NCI-H82 (cell line): ENCODE measurements at regions not wholly inside any gene's neighbourhood (a gene's known extent, or its start where the extent isn't known, plus 50 kb on each side); places are given as distances from the start of the nearest gene placed in this dataset.
A peak's percentile ranks its signal among the peaks of the same experiment; 100 is the strongest.
"Not testable (repeated sequence)": the region's sequence is repeated elsewhere in the genome, so short reads cannot be mapped to it uniquely, and the experiment has no call there.

Experiments used
- DNase-seq: peaks from one replicate; lab custom pipeline; 2025; lab: John Stamatoyannopoulos, UW

DNA sequence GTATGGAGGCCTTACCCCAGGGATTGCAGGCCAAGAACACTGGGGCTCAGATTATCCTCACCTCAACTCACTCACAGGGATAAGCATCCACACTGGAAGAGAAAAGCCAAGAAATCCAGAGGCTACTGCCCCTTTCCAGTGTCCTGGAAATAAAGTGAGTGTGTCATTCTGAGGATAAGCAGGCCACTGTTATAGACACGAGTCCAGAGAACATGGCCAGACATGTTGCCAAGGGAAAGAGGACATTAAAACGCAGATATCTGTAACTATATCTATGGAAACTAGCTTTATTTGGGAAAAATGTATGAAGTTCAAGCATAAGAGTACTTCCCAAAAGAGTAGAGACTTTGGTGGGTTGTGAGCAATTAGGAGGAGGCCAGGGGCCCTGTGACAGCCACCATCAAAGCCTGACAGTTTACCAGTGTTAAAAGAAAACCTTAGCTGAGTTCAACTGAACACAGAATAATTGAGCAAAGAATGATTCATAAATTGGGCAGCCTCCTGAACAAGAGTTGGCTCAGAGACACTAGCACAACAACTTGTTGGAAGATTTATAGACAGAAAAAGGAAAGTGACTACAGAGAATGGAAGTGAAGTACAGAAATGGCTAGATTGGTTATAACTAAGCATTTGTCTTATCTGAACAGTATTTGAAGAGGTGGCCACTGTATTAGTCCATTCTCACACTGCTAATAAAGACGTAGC is 1222.2 kb downstream of the STIM2 start:
- DNase-seq, result no peak

DNA sequence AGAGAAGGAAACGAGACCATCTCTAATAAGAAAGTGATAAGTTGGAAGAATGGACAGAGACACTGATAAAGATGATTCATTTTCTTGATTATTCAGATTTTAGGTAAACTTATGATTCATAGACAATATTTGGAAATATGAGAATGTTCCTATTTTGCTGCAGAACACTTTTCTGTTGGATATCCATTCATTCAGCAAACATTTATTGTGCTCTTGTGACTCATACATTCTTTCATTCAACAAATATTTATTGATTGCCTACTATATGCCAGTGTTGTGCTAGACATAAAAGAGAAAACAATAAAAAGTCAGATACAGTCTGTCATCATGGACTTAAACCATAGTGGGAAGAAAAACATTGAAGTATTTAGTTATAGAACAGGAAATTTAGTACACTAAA is 1232.0 kb downstream of the STIM2 start:
- no peak for DNase-seq

DNA sequence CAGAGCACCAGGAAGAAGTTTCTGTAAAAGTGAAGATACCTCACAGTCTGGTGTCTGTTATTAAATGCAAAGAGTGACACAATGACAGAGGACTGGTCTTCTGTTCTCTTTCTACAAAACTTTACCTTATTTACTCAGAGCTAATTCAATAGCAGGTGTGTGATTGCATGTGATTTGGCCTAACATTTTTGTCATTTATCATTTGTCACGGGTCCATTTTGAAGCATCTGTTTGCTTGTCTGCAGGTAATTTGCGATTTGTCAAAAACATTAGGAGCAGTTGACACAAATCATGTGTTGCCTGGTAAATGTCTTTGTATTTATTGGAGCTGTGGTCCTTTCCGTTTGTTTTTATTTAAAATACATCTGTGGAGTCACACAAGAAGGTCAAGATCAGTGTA is 1232.4 kb downstream of the STIM2 start:
- DNase-seq, result no peak

DNA sequence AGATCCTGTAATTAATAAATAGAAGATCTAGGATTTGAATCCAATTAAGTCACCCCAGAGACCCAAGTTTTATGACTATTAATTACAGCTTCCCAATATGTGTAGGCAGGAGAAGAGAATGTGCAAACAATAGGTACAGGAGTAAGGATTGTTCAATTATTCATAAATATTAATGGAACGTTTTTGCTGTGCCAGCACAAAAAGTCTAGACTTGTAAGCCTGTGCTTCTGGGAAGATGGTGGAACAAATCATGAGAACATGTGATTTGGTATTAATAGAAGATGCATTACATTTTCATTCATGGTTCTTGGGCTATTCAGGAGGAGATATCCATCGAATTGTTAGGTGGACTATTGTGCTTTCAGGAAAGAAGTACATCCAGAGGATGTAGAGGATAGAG is 1240.9 kb downstream of the STIM2 start:
- no peak for DNase-seq

DNA sequence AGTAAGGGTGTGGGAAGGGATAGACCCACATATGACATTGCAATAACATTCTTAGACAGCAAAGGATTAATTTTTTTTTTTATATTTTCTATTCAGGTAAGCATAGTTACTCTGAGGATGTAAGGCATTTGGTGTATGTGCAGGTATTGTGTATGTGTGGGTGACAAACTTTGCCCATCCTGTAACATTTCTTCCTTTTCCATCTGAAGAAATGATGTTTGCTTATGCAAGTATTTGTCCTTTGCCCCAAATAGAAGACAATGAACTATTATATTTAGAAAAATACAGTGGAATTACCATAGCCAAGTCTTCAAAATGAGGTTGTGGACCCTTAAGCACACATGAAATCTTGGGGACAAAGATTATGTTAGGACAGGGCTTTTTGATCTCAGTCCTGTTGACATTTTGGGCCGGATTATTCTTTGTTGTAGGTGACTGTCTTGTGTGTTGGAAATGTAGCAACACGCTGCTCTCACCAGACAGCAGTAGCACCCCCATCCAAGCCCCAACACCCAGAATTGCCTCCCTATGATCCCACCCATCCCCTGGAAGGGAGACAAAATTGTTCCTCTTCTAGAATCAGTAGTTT is 1244.7 kb downstream of the STIM2 start:
- DNase-seq, result no peak

DNA sequence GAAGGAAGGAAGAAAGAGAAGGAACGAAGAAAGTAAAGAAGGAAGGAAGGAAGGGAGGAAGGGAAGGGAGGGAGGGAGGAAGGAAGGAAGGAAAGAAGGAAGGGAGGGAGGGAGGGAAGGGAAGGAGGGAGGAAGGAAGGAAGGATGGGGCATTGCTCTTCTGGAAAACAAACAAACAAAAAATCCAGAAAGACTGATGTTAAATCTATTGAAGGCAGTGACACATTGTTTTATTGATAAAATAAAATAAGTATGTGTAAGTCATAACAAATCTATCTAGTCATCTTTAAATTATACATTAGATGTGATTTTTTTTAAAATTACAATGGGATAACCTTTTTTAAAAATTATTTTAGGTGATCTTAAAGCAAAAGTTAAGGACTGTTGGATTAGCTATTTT is 1245.5 kb downstream of the STIM2 start:
- no peak for DNase-seq

DNA sequence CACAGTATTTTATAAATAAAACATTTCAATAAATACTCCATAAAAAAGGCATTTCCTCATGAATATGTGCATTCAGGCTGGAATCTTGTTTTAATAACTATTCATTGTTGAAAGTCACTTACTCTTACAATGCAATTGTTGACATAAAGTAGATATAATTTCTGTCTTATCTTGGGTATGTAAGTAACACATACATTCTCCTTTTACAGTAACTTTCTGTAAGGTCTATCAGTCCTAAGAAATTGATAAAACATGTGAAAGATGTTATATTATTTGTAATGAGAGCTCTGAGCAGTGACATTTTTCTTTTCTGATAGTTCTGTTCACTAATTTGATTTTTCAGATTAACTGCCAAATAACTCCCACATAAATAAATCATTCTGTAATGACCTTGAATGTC is 1249.2 kb downstream of the STIM2 start:
- DNase-seq, result no peak

DNA sequence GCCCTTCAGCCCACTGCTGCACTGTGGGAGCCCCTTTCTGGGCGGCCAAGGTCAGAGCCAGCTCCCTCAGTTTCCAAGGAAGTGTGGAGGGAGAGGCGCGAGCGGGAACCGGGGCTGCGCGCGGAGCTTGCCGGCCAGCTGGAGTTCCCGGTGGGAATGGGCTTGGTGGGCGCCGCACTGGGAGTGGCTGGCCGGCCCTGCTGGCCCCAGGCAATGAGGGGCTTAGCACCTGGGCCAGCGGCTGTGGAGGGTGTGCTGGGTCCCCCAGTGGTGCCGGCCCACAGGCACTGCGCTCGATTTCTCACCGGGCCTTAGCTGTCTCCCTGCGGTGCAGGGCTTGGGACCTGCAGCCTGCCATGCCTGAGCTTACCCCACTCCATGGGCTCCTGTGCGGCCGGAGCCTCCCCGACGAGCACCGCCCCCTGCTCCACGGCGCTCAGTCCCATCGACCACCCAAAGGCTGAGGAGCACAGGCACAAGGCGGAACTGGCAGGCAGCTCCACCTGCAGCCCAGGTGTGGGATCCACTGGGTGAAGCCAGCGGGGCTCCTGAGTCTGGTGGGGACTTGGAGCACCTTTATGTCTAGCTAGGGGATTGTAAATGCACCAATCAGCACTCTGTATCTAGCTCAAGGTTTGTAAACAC is 1252.2 kb downstream of the STIM2 start:
- DNase-seq, result not testable (repeated sequence)

DNA sequence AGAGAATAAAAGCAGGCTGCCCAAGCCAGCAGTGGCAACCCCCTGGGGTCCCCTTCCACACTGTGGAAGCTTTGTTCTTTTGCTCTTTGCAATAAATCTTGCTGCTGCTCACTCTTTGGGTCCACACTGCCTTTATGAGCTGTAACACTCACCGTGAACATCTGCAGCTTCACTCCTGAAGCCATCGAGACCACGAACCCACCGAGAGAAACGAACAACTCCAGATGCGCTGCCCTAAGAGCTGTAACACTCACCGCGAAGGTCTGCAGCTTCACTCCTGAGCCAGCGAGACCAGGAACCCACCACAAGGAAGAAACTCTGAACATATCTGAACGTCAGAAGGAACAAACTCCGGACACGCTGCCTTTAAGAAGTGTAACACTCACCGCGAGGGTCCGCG is 1252.9 kb downstream of the STIM2 start:
- not testable (repeated sequence) for DNase-seq

DNA sequence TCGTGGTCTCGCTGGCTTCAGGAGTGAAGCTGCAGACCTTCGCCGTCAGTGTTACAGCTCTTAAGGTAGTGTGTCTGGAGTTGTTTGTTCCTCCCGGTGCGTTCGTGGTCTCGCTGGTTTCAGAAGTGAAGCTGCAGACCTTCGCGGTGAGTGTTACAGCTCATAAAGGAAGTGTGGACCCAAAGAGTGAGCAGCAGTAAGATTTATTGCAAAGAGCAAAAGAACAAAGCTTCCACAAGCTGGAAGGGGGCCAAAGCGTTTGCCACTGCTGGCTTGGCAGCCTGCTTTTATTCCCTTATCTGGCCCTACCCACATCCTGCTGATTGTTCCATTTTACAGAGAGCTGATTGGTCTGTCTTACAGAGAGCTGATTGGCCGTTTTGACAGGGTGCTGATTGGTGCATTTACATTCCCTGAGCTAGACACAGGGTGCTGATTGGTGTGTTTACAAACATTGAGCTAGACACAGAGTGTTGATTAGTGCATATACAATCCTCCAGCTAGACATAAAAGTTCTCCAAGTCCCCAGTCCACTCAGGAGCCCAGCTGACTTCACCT is 1256.0 kb downstream of the STIM2 start:
- DNase-seq, result not testable (repeated sequence)

DNA sequence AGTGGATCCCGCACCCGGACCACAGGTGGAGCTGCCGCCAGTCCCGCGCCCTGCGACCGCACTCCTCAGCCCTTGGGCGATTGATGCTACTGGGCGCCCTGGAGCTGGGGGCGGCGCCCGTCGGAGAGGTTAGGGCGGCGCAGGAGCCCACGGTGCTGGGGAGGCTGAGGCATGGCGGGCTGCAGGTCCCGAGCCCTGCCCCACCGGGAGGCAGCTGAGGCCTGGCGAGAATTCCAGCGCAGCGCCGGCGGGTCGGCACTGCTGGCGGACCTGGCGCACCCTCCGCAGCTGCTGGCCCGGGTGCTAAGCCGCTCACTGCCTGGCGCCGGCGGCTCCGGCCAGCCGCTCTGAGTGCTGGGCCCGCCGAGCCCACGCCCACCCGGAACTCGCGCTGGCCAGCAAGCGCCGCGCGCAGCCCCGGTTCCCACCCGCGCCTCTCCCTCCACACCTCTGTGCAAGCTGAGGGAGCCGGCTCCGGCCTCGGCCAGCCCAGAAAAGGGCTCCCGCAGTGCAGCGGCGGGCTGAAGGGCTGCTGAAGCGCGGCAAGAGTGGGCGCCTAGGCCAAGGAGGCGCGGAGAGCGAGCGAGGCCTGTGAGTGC is 1256.5 kb downstream of the STIM2 start:
- DNase-seq, result no peak

DNA sequence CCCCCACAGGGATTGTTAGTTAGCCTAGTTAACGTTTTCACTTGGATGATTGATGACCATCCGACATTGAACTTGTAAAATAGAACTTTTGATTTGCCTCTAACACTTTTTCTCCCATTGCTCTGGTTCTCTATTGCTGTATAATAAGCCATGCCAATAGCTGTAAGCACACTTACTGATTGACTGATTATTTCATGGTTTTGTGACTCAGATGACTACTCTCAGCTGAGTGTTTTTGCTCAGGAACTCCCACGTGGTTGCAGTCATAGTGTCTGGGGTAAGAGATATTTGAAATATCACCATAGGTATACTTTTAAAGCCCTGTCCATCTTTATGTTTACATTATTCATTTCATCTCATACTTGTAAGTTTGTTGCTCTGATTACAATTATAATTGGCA is 1285.5 kb downstream of the STIM2 start:
- no peak for DNase-seq

DNA sequence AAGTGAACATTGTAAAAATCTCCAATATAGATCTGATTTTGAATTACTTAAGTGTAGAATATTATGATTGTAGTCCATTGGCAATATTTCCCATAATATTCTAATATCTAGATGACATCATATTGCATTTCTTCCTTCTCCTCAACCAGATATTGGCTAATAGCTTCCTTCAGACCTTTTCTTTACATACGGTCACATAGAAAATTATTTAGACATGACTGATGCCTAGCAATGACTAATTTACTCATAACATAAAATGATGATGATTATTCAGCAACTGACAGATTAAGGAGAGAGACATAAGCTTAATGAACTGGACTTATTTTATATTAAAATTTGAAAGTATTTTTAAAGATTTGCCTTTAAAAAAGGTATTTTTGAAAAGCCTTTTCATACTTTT is 1287.6 kb downstream of the STIM2 start:
- DNase-seq, result no peak

DNA sequence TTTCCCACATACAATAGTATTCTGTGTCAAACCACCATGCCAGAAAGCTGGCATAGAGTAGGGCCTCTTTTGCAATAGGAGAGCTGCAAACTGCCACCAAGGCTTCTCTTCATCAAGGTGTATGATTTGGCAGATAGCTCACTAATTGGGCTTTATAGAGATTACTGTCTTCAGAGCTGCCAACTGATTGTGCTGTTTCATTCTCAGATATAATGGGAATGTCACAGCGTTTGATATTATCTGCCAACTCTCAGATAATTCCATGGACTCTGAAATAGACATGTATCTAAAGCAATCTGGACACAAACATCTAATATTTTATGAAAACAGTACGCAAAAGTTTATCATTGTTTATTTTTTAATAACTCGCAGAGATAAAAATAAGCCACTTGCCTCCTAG is 1289.1 kb downstream of the STIM2 start:
- DNase-seq, result no peak

DNA sequence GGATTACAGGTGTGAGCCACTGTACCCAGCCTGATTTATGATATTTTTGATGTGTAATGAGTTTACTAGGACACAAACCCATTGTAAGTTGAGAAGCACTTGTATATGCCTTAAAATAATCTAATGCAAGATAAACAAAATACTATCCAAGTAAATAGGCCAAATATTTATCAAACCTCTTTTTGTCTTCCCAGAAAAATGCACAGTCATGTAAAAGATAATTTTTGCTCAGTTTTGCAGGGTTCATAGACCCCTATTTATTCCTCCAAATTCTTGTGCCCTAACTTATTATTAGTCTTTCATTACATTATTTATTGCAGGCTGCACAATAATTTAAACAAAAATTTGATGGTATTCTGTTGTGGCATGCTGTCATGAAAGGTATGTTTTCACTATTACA is 1290.7 kb downstream of the STIM2 start:
- DNase-seq, result no peak

DNA sequence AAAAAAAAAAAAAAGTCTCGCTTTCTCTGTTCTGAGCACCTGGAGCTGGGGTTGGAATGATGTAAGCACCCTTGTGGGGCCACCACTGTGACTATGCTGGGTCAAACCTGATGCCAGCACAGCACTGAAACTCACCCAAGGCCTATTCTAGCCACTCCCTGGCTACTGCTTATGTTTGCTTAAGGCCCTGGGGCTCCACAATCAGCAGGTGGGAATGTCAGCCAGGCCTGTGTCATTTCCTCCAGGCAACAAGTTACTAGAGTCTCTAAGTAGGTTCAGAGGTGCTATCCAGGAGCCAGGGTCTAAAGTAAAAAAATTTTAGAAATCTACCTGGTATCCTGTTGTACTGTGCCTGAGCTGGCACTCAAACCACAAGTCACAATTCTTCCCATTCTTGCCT is 1306.8 kb downstream of the STIM2 start:
- DNase-seq, result no peak

DNA sequence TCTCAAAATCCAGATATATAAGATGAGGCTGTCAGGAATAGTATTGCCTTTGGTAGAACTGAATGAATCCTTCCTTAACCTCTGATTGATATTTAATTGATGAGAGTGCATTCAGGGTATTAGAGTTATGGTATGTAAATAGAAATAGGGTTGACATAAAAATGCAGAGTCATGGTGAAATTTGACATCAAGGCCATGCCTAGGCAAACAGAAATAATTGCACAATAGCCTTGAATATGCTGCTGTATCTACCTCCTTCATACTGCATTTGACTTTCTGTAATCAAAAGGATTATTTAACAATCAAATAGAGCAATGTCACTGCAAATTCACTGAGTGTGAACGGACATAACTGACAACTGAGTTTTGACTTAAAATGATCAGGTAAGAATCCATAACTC is 1316.3 kb downstream of the STIM2 start:
- no peak for DNase-seq

DNA sequence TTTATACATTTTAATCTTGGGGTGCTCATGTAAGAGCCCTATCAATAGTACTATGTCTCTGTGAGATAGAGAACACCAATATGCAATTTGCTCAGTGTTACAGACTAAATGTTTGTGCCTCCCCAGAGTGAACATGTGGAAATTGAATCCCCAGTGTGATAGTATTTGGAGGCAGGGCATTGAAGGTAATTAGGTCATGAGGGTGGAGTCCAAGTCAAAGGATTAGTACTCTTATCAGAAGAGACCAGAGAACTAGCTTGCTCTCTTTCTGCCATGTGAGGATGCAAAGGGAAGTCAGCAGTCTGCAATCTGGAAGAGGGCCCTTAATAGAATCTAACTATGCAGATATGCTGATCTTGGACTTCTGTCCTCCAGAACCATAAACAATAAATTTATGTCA is 1317.0 kb downstream of the STIM2 start:
- DNase-seq, result peak; percentile 28

DNA sequence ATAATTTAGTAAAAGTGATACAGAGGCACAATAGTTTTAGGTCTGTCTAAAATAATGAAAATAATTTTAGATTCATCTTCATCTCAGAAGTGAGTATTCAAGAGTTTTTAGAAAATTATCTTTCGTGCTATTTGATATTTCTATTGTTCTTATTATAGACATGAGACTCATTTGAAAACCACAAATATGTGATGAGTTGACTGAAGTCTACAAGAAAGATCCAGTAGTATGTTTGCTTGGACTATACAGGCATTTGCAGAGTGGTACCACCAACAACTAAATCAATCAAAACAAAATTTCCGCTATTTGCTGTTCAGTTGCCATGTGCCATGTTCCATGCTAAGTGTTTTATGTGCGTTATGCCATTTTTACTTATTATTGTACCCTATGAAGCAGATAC is 1318.5 kb downstream of the STIM2 start:
- DNase-seq, result no peak

DNA sequence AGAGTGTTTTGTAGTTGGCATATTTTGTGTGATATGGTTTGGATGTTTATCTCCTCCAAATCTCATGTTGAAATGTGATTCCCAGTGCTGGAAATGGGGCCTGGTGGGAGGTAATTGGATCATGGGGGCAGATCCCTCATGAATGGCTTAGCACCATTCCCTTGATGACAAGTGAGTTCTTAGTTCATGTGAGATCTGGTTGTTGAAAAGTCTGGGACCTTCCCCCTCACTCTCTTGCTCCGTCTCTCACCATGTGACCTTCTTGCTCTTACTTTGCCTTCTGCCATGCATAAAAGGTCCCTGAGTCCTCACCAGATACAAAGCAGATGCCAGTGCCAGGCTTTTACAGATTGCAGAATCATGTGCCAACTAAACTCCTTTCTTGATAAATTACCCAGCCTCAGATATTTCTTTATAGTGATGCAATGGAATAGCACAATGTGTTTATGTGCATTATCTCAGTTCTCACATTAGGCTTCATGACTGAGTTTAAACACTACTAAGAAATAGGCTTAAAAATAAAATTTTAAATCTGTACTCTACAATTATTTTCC is 1348.8 kb downstream of the STIM2 start:
- peak; percentile 67 for DNase-seq

DNA sequence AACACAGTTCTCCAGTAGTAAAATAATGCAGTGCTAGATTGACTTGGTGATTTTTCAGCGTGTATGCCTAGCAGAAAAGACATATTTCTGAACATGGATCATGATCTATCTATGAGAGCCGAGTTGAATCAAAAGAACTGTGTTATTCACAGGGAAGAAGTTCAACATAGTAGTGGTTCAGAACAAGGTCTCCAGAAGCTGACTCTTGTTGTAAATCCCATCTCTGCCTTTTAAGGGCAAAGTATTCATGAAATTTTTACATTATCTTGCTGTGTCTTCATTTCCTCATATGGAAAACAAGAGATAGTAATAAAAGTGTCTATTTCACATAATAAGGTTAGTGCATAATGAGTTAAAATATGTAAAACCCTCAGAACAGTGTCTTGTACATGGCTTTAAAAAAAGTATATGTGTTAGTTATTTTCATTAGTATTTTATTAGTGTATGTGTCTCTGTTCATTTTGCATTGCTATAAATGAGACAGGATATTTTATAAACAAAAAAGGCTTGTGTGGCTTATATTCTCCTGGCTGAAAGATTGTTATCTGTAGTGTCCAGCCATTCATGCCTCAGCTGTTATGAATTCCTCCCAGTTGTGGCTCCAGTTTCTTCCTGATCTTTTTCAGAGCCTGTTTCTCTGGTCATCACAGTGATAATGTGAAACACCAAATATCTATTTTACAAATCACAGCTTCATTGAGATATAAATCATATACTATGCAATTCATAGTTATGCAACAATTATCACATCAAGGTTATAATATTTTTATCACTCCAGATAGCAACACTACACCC is 1351.2 kb downstream of the STIM2 start:
- DNase-seq, result no peak

DNA sequence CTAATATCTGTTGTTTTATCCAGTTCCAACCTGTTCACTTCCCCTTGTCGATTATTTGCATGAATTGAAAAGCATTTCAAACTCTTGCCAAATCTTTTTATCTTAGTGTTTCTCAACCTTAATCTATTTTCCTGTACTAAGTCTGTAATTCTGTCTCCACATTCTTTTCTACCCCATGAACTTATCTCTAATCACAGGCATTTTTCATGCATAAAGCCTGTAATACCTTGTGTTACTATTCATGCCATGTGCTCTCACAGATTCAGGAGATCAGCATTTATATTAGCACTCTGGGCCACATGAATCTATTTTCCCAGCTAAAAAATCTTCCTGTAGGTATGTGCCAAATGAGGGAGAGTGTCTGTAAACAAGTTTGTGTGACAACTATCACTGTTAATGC is 1360.9 kb downstream of the STIM2 start:
- no peak for DNase-seq
